RWPE2 (cell line): ENCODE measurements at regions not wholly inside any gene's neighbourhood (a gene's known extent, or its start where the extent isn't known, plus 50 kb on each side); places are given as distances from the start of the nearest gene placed in this dataset.

Experiments used
- ATAC-seq: fragments of 200-7000 bp; cut with Tn5 transposase; 3 replicates; pipeline ENCODE4 v1.9.1; 2021; ENCODE audit warnings: low read depth
- DNase-seq: peaks from one replicate; pipeline ENCODE4 v3.0.0-alpha.2; 2020; ENCODE audit warnings: low spot score
- H3K27ac ChIP-seq: fragments of 450-650 bp; 2 replicates; pipeline ENCODE4 v1.5.1; 2017; ENCODE audit warnings: mild to moderate bottlenecking; ENCODE audit not compliant: poor library complexity, severe bottlenecking
- H3K27me3 ChIP-seq: fragments of 250-450 bp; sonication (Bioruptor Pico); 2 replicates; pipeline ENCODE4 v1.5.1; 2021; ENCODE audit warnings: mild to moderate bottlenecking, moderate library complexity; ENCODE audit not compliant: insufficient read depth, poor library complexity, severe bottlenecking
- H3K36me3 ChIP-seq: fragments of 250-450 bp; sonication (Bioruptor Pico); 2 replicates; pipeline ENCODE4 v1.5.1; 2020; ENCODE audit warnings: low read depth, mild to moderate bottlenecking, moderate library complexity
- H3K4me1 ChIP-seq: fragments of 250-450 bp; sonication (Bioruptor Pico); 2 replicates; pipeline ENCODE4 v1.5.1; 2021; ENCODE audit warnings: mild to moderate bottlenecking, moderate library complexity; ENCODE audit not compliant: insufficient read depth, poor library complexity, severe bottlenecking
- H3K4me3 ChIP-seq: fragments of 250-450 bp; sonication (Bioruptor Pico); 2 replicates; pipeline ENCODE4 v1.5.1; 2021; ENCODE audit warnings: mild to moderate bottlenecking, moderate library complexity; ENCODE audit not compliant: severe bottlenecking
- H3K9me3 ChIP-seq: fragments of 250-450 bp; sonication (Bioruptor Pico); 2 replicates; pipeline ENCODE4 v1.5.1; 2021; ENCODE audit warnings: mild to moderate bottlenecking, moderate library complexity; ENCODE audit not compliant: severe bottlenecking
- CTCF ChIP-seq: fragments of 450-650 bp; IDR thresholded peaks from one replicate; pipeline ENCODE4 v1.5.1; 2017; ENCODE audit warnings: mild to moderate bottlenecking, moderate library complexity; ENCODE audit not compliant: poor library complexity, severe bottlenecking

GRCh38 chr4:127284236-127284635 is 348.5 kb upstream of the INTU start:
- ATAC-seq, result no peak
- Histone ChIP-seq H3K9me3 (no peaks in the 10 kb centered on the region), H3K4me3 (no peak overlapping the region), H3K27me3 (no peaks in the 10 kb centered on the region), H3K27ac (no peak overlapping the region), H3K36me3 (no peaks in the 10 kb centered on the region), H3K4me1 (no peaks in the 10 kb centered on the region)
- DNase-seq, result no peak
- TF ChIP-seq CTCF, result no peak

GRCh38 chr4:127291316-127291715 is 341.4 kb upstream of the INTU start:
- Histone ChIP-seq H3K27ac (no peak overlapping the region), H3K9me3 (no peaks in the 10 kb centered on the region), H3K36me3 (no peaks in the 10 kb centered on the region), H3K27me3 (no peaks in the 10 kb centered on the region), H3K4me1 (no peaks in the 10 kb centered on the region), H3K4me3 (no peak overlapping the region)
- ATAC-seq (no peak), DNase-seq (no peak)
- TF ChIP-seq CTCF, result no peak

GRCh38 chr4:127293496-127293895 is 339.3 kb upstream of the INTU start:
- no peak for DNase-seq
- Histone ChIP-seq H3K27ac (no peak overlapping the region), H3K4me3 (no peak overlapping the region), H3K36me3 (no peaks in the 10 kb centered on the region), H3K27me3 (no peaks in the 10 kb centered on the region), H3K9me3 (no peaks in the 10 kb centered on the region), H3K4me1 (no peaks in the 10 kb centered on the region)
- ATAC-seq, result no peak
- no peak for TF ChIP-seq CTCF

- Histone ChIP-seq H3K36me3 (no peaks in the 10 kb centered on the region), H3K27ac (no peak overlapping the region), H3K4me1 (no peaks in the 10 kb centered on the region), H3K27me3 (no peaks in the 10 kb centered on the region), H3K9me3 (no peaks in the 10 kb centered on the region), H3K4me3 (no peak overlapping the region)
- TF ChIP-seq CTCF, result no peak
- ATAC-seq, result no peak
- DNase-seq, result no peak
Measured at GRCh38 chr4:127304356-127304755, 328.4 kb upstream of the INTU start.

- no peaks in the 10 kb centered on the region for H3K36me3 ChIP-seq
- no peaks in the 10 kb centered on the region for H3K9me3 ChIP-seq
- no peak overlapping the region for H3K4me3 ChIP-seq
- no peak for TF ChIP-seq CTCF
- H3K27me3 ChIP-seq, result no peaks in the 10 kb centered on the region
- no peak overlapping the region for H3K27ac ChIP-seq
- H3K4me1 ChIP-seq, result no peaks in the 10 kb centered on the region
- no peak for ATAC-seq
- DNase-seq, result no peak
Measured at GRCh38 chr4:127307996-127308395, 324.8 kb upstream of the INTU start.
